ENCODE measurements at regions not wholly inside any gene's neighbourhood (a gene's known extent, or its start where the extent isn't known, plus 50 kb on each side); places are given as distances from the start of the nearest gene placed in this dataset.

GRCh38 chr1:164356511-164356910 lies 202.5 kb upstream of the PBX1 start:
- TF ChIP-seq, protein P1, sequence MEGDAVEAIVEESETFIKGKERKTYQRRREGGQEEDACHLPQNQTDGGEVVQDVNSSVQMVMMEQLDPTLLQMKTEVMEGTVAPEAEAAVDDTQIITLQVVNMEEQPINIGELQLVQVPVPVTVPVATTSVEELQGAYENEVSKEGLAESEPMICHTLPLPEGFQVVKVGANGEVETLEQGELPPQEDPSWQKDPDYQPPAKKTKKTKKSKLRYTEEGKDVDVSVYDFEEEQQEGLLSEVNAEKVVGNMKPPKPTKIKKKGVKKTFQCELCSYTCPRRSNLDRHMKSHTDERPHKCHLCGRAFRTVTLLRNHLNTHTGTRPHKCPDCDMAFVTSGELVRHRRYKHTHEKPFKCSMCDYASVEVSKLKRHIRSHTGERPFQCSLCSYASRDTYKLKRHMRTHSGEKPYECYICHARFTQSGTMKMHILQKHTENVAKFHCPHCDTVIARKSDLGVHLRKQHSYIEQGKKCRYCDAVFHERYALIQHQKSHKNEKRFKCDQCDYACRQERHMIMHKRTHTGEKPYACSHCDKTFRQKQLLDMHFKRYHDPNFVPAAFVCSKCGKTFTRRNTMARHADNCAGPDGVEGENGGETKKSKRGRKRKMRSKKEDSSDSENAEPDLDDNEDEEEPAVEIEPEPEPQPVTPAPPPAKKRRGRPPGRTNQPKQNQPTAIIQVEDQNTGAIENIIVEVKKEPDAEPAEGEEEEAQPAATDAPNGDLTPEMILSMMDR (tag by site-specific recombination; IDR thresholded peaks at IDR 0.05): no peak
- TF ChIP-seq ZNF366 (tag by site-specific recombination; conservative IDR thresholded peaks at IDR 0.05) (no peak), ZBTB8A (tag by site-specific recombination; IDR thresholded peaks at IDR 0.05) (no peak), SP2 (tag by site-specific recombination; IDR thresholded peaks at IDR 0.05) (no peak), ZNF416 (tag by site-specific recombination; IDR thresholded peaks at IDR 0.05) (no peak), REST (tag by site-specific recombination; IDR thresholded peaks at IDR 0.05) (no peak), YY1 (tag by site-specific recombination; IDR thresholded peaks at IDR 0.05) (no peak), ZNF214 (tag by site-specific recombination; IDR thresholded peaks at IDR 0.05; ENCODE audit: borderline replicate concordance) (no peak), ZNF707 (tag by site-specific recombination; IDR thresholded peaks at IDR 0.05) (no peak)
- TF ChIP-seq, protein P2, sequence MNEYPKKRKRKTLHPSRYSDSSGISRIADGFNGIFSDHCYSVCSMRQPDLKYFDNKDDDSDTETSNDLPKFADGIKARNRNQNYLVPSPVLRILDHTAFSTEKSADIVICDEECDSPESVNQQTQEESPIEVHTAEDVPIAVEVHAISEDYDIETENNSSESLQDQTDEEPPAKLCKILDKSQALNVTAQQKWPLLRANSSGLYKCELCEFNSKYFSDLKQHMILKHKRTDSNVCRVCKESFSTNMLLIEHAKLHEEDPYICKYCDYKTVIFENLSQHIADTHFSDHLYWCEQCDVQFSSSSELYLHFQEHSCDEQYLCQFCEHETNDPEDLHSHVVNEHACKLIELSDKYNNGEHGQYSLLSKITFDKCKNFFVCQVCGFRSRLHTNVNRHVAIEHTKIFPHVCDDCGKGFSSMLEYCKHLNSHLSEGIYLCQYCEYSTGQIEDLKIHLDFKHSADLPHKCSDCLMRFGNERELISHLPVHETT (tag by site-specific recombination; IDR thresholded peaks at IDR 0.05): no peak

All from HEK293 (cell line).